PC-3 (cell line): ENCODE measurements at regions not wholly inside any gene's neighbourhood (a gene's known extent, or its start where the extent isn't known, plus 50 kb on each side); places are given as distances from the start of the nearest gene placed in this dataset.

ENCODE experiments used
- CTCF ChIP-seq: fragments of 300-600 bp; sonication (generic); conservative IDR thresholded peaks from 2 replicates; pipeline ENCODE4 v1.5.1; 2017; ENCODE audit warnings: antibody characterized with exemption, low read depth, mild to moderate bottlenecking, low read length
- EZH2 ChIP-seq: fragments of 300-600 bp; sonication (generic); IDR thresholded peaks from one replicate; pipeline ENCODE4 v1.6.1; 2017; ENCODE audit warnings: antibody characterized with exemption, mild to moderate bottlenecking, low read length; ENCODE audit not compliant: unreplicated experiment

- TF ChIP-seq CTCF = no peak
- no peak for TF ChIP-seq EZH2
Observed at GRCh38 chr2:39609917-39610316, 55.8 kb upstream of the TMEM178A start.
